ENCODE measurements at regions not wholly inside any gene's neighbourhood (a gene's known extent, or its start where the extent isn't known, plus 50 kb on each side); places are given as distances from the start of the nearest gene placed in this dataset.
"Not testable (repeated sequence)": the region's sequence is repeated elsewhere in the genome, so short reads cannot be mapped to it uniquely, and the experiment has no call there.

DNA sequence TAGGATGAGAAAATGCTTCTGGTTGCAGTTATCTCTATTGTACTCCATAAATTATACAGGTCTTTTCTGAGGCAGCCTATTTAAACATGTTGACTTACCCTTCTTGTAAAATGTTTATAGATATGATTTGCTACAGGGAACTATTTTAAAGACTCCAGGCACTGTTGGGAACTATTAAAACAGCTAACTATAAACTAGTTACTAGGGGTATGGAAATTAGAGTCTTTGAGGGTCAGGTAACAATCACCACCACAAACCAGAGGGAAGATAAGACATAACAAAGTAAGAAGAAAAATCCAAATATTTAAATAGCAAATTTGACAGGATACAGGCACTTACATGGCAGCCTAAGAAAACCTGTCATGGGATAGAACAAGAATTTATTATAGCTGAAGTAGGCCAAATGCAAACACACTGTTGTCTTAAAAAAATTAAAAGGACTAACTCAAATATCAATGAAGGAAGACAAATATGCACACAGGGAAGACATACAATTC is 251.0 kb upstream of the CWC22 start:
- no peak for DNase-seq

DNA sequence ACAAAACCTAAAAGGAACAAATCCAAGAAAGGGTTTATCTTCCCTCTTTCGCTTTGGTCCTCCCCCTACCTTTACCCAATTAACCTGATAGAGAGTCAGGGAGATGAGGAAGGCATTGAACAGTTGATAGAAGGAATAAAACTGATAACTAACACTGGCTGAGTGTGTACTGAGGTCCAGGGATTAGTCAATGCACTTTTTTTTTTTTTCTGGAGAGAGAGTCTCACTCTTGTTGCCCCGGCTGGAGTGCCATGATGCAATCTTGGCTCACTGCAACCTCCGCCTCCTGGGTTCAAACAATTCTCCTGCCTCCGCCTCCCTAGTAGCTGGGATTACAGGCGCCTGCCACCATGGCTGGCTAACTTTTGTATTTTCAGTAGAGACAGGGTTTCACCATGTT is 250.2 kb upstream of the CWC22 start:
- no peak for DNase-seq

DNA sequence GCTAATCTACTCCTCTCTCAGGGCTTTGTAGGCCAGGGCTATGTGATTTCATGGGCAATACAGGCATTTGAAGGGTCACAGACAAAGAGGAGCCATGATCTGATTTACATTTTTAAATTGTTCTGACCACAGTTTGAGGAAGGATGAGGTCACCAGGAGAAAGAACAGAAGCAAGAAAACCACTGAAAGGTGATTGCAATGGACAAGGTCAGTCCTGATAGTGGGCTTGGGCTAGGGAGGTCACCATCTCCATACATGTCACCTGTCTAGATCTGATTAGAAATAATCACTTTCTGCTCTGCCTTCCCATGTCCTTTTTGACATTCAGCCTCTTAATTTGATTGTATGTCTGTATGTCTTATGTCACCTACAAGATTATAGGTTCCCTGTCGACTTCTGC is 248.9 kb upstream of the CWC22 start:
- no peak for DNase-seq

DNA sequence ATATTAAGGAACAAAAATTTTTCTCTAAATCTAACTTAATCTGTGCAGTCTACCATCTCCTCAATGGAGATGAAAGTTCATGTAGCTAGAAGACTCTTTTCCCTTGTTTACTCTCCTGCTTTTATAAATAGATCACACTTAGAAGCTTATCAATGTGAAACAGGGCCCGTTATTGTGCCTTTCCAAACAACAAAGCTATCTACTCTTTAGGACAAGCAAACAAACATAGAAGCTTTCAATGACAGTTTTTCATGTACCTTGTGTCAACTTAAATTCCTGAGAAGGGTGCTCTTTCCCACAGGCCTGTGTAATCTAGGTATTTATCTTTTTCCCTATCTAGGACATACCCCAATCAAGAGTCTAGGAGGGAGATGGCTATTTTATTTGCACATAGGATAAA is 247.8 kb upstream of the CWC22 start:
- DNase-seq, result no peak

DNA sequence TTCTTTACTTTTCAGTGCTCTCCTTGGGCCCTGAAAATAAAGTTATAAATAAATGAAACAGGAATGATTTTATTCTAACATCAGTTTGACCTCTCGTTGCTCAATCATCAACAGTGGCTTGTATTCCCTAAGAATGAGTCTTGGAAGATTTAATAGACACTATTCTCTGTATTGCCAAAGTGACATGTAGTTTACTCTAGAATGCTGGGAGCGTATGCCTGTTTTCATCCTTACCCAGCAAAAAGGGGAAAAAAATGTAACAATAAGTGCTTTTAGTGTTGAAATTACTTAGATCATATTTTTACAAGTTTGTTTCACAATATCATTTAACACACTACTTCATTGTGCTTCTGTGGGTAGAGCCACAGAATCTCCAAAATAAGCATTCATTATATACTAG is 240.6 kb upstream of the CWC22 start:
- DNase-seq, result no peak

DNA sequence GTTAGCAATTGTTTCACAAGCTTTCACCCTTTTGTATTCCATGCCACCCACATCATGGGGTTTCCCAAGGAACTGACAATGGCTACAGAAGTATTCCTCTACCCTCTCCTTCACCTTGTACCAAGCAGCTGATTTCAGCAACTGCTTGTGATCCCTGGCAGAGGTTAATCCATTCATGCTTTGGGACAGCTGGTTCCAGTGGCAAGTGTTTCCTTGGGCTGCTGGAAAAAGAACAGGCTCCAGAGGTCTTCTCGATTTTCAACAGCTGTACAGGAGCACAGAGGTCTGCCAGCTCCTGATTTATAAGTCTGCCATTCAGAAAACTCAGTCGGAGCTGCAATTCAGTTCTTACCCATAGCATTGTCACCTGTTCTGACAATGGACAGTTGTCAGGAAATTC is 239.2 kb upstream of the CWC22 start:
- no peak for DNase-seq

DNA sequence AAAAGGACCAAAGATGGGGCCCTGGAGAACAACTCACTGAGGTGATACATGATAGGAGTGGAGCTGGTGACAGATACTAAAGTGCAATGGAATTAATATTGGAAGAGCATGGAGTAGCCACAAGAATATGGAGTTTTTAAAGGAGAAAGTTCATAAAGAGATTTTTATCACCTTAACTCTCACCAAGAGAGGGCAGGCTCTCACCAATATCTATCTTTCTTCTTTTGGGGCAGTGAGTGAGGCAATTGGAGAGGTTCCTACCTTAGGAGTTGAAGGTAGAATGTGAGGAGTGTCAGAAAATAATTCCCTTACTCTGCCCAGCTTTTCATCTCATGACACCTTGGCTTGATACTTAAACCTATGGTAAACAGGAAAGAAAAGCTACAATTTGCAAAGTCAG is 233.7 kb upstream of the CWC22 start:
- DNase-seq, result no peak

DNA sequence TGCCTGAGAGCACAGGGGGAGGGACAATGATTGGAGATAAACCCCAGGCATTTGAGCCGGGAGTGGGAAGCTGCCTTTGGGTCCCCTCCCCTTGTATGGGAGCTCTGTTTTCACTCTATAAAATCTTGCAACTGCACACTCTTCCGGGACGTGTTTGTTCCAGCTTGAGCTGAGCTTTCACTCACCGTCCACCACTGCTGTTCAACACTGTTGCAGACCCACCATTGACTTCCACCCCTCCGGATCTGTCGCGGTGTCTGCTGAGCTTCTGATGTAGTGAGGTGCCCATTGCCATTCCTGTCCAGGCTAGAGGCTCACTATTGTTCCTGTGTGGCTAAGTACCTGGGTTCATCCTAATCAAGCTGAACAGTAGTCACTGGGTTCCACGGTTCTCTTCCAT is 231.6 kb upstream of the CWC22 start:
- no peak for DNase-seq

DNA sequence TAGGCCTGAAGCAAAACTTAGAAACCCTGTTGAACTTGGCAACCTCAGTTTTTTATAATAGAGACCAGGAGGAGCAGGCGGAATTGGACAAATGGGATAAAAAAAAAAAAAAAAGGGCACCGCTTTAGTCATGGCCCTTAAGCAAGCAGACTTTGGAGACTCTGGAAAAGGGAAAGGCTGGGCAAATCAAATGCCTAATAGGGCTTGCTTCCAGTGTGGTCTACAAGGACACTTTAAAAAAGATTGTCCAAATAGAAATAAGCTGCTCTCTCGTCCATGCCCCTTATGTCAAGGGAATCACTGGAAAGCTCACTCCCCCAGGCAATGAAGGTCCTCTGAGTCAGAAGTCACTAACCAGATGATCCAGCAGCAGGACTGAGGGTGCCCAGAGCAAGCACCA is 229.0 kb upstream of the CWC22 start:
- not testable (repeated sequence) for DNase-seq

DNA sequence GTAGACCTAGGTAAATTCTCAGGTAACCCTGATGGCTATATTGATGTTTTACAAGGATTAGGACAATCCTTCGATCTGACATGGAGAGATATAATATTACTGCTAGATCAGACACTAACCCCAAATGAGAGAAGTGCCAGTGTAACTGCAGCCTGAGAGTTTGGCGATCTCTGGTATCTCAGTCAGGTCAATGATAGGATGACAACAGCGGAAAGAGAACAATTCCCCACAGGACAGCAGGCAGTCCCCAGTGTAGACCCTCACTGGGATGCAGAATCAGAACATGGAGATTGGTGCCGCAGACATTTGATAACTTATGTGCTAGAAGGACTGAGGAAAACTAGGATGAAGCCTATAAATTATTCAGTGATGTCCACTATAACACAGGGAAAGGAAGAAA is 228.4 kb upstream of the CWC22 start:
- DNase-seq, result not testable (repeated sequence)

DNA sequence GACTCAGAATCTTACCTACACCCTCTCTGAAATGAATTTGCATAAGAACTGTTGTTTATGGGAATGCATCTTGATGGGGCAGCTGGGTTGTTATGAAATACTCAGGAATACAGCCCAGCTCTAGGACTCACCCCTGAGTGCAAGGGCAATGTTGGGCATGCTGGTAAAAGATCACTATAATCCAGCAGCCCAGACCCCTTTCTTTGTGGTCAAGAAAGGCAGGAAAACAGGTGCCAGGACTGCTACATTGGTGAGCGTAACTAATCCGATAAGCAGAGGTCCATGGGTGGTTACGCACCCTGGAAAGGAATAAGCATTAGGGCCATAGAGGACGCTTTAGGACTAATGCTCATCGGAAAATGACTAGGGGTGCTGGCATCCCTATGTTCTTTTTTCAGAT is 227.9 kb upstream of the CWC22 start:
- DNase-seq, result not testable (repeated sequence)

DNA sequence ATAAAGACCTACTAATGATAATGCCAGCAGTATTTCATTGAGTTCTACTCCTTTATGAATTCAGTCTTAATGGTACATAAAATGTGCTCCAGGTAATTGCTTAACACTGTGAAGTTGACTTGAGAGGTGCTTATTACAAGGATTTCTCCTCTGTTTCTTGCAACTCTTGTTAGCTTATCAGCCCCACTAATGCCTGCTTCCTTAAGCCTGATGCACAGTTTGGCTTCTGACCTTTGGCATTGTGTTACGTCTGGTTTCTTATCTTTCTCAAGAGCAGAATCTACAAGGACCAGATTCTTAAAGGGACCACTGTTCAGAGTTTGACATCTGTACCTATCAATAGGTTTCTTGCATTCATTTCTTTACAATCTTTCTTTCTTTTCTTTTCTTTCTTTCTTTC is 223.9 kb upstream of the CWC22 start:
- no peak for DNase-seq

DNA sequence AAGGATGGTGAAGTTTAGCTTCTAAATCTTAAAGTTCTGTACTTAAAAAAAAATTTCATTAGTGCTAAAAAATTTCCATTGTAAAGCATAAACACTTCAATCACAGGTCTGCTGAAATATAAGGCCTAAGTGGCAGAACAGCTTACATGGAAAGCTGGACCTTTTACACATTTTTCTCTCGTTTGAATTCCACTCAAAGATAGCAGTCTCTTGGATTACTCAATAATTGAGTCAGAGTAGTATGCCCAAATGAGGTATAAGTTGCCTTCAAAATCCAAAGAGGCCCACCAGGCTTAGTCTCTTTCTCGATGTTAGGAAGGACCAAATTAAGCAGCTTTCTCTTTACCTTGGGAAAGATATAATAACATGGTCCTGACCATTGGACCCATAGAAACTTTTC is 220.4 kb upstream of the CWC22 start:
- no peak for DNase-seq

DNA sequence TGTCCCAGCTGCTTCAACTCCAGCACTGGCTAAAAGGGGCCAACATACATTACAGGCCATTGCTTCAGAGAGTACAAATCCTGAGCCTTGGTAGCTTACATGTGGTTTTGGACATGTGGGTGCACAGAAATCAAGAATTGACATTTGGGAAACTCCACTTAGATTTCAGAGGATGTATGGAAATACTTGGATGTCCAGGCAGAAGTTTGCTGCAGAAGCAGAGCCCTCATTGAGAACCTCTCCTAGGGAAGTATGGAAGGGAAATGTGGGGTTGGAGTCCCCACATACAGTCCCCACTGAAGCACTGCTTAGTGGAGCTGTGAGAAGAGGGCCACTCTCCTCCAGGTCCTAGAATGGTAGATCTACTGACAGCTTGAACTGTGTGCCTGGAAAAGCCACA is 218.0 kb upstream of the CWC22 start:
- no peak for DNase-seq

DNA sequence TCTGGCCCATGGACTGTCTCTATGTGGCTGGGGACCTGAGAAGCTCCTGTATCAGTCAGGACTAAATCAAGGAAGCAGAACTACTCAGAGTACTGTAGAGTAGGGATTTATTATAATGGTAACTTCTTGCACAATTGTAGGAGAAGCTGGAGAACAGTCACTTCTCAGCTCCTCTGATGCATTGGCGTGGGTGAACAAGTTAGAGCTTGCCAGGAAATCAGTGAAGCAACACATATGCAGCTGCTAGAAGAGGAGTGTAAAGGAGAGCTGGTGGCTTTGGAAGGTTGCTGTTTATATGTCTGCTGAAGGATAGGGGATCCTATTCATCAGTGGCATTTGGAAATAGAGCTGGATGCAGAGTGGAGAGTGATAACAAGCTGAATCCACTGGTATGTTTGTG is 215.5 kb upstream of the CWC22 start:
- DNase-seq, result no peak

DNA sequence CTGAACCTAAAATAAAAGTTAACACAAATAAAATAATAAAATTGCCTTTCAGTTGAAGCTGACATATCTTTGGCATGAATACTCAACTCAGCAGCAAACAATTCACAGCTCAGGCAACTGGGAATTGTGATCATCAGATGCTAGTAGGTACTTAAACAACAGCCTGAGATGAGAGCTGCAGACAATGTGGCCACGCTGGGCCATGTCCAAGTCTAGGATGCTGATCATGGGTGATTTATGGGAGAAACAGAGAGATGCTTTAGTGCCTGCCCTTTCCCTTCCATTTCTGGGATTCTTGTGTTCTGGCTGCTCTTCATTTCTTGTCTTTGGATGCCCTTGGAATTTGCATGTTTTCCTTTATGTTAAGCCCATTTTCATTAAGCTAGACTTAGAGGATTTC is 212.4 kb upstream of the CWC22 start:
- no peak for DNase-seq

DNA sequence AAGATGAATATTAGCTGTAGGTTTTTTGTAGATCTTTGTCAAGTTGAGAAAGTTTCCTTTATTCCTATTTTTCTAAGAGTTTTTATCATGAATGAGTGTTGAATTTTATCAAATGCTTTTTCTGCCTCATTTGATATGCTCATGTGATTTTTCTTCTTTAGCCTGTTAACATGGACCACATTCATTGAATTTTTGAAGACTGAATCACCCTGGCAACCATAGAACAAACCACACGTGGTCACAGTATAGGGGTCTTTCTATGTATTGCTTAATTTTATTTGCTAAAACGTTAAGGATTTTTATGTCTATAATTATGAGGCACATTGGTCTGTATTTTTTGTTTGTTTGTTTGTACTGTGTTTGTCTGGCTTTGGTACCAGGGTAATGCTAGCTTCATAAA is 201.7 kb upstream of the CWC22 start:
- no peak for DNase-seq

DNA sequence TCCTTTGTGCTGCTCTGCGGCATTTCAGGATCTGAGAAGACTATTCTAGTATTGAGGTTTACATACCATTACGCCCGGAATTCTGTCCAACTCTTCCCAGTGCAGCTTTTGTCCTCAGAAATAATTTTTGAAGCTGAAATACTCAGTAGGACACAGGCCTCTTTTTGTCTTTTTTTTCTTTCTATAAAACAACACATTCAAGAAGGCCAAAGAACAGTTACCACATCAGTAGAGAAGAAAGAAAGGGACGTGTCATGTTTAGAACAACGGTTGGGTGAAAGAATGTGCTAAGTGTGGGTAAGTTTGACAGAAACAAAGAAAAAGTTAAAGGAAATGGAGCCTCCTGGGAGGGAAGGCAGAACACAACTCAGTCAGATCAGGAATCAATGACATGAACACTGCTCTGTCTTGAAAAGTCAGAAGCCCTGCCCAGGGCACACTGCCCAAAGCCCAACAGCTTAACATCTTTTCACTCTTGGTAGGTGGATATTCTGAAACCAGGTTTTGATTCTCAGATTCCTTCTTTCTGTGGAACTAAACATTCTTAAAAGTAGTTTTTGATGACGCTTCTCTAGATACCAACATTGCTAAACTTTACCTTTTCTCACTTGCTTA is 198.6 kb upstream of the CWC22 start:
- no peak for DNase-seq

DNA sequence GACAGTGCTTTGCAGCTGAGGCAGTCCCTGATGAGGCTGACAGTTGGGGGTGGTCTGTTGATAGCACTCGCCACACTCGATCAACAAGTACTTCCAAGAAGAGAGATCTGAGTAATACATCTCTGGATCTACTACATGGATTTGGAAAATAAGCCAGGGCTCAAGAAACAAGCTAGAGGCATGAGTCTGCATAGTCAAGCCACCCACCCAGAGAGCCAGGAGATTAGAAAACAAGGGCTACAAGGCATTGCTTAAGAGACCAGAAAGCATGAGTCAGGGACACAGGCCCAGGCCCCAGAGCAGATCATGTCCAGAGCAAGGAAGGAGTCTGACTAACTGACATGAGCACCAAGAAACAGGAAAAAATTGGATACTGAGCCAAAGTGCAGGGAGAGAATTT is 196.9 kb upstream of the CWC22 start:
- no peak for DNase-seq

DNA sequence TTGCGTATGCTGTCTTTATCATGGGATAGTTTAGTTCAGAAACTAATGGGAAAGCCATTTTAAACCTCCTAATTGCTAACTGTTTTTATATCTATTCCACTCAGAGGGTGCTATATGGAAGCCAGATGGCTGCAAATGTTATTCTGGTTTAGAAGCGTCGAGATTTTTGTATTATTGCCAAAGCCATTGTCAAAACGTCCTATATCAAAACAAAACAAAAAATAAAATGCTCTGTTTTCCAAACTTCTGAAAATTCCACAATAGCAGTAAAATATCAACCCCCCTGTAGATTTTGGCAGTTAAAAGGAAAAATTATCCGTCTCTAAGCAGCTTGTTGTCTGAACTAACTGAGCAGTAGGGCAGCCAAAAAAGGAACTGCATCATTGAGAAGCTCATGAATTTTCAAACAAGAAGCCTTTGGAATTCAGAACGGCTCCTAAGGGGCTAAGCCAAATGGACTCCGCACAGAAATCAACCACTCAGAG is 195.4 kb upstream of the CWC22 start:
- DNase-seq, result no peak

DNA sequence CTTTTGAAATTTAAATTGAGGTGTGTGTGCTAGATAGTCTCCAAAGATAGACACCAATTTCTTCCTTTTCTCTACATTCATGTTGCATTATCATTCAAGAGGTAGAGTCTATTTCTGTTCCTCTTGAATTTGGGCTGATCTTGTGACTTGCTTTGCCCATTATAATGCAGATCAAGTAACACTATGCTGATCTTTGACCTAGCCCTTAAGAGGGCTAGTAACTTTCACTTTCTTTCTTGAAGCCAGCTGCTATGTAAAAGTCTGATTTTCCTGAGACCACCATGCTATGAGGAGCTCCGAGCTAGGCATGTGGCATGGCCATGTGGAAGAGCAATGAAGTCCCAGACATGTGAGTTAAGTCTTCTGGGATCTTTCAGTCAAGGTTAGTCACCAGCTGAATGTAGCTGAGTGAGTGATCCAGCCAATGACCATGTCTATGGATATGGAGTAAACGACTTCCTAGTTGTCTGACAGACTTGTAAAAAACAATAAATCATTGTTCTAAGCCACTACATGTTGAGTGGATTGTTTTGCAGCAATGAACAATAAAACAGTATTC is 189.4 kb upstream of the CWC22 start:
- no peak for DNase-seq

DNA sequence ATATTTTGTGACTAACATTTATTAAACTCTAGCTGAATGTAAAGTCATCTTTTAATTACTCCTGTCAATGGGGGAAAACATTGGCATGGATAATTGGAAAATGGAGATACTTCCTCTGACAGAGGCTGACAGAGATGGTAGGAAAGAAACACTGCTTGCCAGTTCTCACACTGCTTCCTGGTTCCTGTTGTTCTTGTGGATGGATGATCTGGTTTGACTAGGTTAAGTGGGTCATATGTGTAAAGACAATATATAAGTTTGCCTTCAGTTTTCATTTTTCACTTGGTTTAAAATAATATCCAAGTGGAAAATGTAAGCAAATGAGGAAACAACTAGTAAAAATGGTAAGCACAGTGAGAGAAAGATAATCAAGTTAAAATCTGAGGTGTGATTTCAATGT is 188.8 kb upstream of the CWC22 start:
- no peak for DNase-seq

DNA sequence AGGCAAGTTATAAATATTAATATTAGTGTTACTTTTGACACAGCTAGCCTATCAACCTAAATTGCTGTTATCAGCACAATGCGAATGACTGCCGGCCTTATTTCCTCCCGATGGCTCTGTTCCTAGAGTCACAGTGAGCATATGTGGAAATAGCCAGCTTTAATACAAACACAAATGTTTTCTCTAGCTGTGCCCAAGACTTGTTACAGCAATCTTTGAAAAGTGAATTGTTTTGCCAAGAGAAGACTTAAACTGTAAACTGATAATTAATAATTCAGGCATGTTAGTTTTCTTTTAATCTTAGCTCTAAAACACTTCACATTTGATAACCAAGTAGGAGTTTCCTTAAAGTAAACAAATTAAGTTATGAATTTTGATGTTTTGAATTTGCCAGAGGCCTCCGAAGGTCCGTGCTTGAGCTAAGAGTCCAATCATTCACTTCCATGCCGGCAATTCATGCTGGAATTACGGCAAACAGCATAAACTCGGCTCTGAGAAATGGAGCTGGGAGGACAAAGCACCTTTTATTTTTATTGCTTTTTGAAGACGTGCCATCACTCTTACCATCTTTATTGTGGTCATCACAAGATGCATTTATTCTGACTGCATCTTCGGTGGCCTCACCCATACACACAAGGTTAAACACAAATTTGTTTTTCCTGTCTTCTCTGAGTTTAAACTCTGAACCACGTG is 184.5 kb upstream of the CWC22 start:
- DNase-seq, result no peak

DNA sequence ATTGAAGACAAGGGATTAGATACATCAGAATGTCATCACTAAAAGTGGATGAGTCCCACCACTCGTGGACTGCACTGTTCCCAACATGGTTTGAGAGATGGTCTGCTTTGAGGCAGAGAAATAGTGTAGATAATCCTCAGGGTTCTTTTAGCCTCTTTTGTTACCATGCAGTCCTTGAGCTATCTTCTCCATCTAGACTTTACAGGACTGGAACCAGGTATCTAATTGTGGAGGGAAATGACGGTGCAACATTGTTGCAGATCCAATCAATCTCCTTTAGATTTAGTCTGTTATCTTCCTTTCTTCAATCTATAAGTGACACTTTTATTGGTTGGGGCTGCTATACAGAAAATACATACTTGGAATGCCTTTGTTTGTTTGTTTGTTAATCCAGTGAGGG is 183.8 kb upstream of the CWC22 start:
- DNase-seq, result no peak

DNA sequence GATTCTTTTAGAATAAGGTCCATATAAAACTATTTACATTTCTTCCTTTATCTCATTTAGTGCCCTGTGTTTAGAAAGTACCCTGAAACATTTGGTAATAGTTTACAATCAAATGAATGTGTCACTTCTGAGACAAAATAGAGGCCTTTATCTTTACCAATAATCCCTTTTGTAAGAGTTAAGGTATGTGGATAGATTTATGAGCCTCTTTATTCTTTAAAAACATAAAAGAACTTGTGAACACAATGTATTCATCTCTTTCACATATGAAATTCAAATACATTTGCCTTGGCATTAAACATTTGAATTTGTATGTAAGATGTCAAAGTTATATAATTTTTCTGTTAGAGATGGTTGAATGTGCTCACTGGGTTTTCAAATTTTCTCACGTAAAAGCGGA is 180.5 kb upstream of the CWC22 start:
- DNase-seq, result no peak

Data from NCI-H1436 (cell line).